Natural killer cell (primary cell): ENCODE measurements at regions not wholly inside any gene's neighbourhood (a gene's known extent, or its start where the extent isn't known, plus 50 kb on each side); places are given as distances from the start of the nearest gene placed in this dataset.
A peak's percentile ranks its signal among the peaks of the same experiment; 100 is the strongest.

Experiments used
- ATAC-seq, 3 donors: fragments of 150-1000 bp in 2 of 3; fragments of 200-7000 bp in 1 of 3; cut with Tn5 transposase; 1 replicate in 1 of 3; 2 replicates in 2 of 3; pipeline ENCODE4 v1.10.0; 2021; ENCODE audit warnings: mild to moderate bottlenecking in 2 of 3, moderate library complexity in 2 of 3
- DNase-seq, 2 donors: peaks; one replicate each; pipeline versions ENCODE4 v3.0.0 to v3.0.0-alpha.2; 2013 to 2021; ENCODE audit warnings: mixed read lengths in 1 of 2
- H3K27ac ChIP-seq: one replicate; pipeline ENCODE4 v1.5.1; 2013; ENCODE audit warnings: mild to moderate bottlenecking, low read length
- H3K27me3 ChIP-seq: one replicate; pipeline ENCODE4 v1.6.1; 2013; ENCODE audit warnings: low read length; ENCODE audit not compliant: control insufficient read depth, insufficient read depth
- H3K36me3 ChIP-seq: one replicate; pipeline ENCODE4 v1.6.1; 2013; ENCODE audit warnings: low read length; ENCODE audit not compliant: control insufficient read depth, insufficient read depth
- H3K4me1 ChIP-seq: one replicate; pipeline ENCODE4 v1.6.1; 2013; ENCODE audit warnings: low read length; ENCODE audit not compliant: control insufficient read depth, insufficient read depth
- H3K4me3 ChIP-seq: one replicate; pipeline ENCODE4 v1.5.1; 2013; ENCODE audit warnings: low read length
- H3K9me3 ChIP-seq: one replicate; pipeline ENCODE4 v1.6.1; 2013; ENCODE audit warnings: low read length; ENCODE audit not compliant: control insufficient read depth, insufficient read depth
- H3K27ac Mint-ChIP-seq, 2 donors: one replicate each; pipeline ENCODE4 v1.8.0; 2022; ENCODE audit warnings: mild to moderate bottlenecking in 2 of 2, mixed read lengths in 2 of 2, moderate library complexity in 1 of 2
- H3K27me3 Mint-ChIP-seq, 2 donors: one replicate each; pipeline ENCODE4 v1.8.0; 2022; ENCODE audit warnings: low read depth in 2 of 2, mixed read lengths in 2 of 2
- H3K36me3 Mint-ChIP-seq: one replicate; pipeline ENCODE4 v1.8.0; 2022; ENCODE audit warnings: mixed read lengths
- H3K4me1 Mint-ChIP-seq, 2 donors: one replicate each; pipeline ENCODE4 v1.8.0; 2022; ENCODE audit warnings: mixed read lengths in 2 of 2
- H3K4me3 Mint-ChIP-seq: one replicate; pipeline ENCODE4 v1.8.0; 2022; ENCODE audit warnings: mild to moderate bottlenecking, moderate library complexity, mixed read lengths
- H3K9me3 Mint-ChIP-seq, 2 donors: one replicate each; pipeline ENCODE4 v1.8.0; 2022; ENCODE audit warnings: mixed read lengths in 2 of 2
- CTCF ChIP-seq: fragments of 200-600 bp; IDR thresholded peaks from one replicate; pipeline ENCODE4 v1.8.0; 2022; ENCODE audit warnings: antibody characterized with exemption
- WGBS: methylation state at CpG from one replicate; pipeline ENCODE4 v1.1.7; 2013; ENCODE audit warnings: missing lambda C conversion rate; ENCODE audit not compliant: insufficient coverage; 5-methylcytosine and 5-hydroxymethylcytosine counted together
- intact Hi-C: fragments of 100-400 bp; cut with micrococcal nuclease; formaldehyde crosslinking; loops from one replicate; pipeline ENCODE4 v1.14.2; 2022

GRCh38 chr2:455913-456312 lies 168.0 kb upstream of the ALKAL2 start:
- whole genome bisulfite sequencing, result 97% methylated on average over 2 of the region's 2 CpGs
- Mint-ChIP-seq H3K36me3 (no peaks in the 10 kb centered on the region), H3K4me1 (peaks cover 63 to 71% of the 10 kb centered on the region in 2 donors), H3K9me3 (no peaks in the 10 kb centered on the region), H3K4me3 (no peak overlapping the region), H3K27me3 (peaks cover 2 to 10% of the 10 kb centered on the region in 2 donors), H3K27ac (peak overlapping the region; percentile 71 to 84)
- ATAC-seq, result no peak
- no peak for TF ChIP-seq CTCF
- intact Hi-C loops, result loop anchor here (2.0 kb wide), 1 partner anchor 17 kb away; no protein-coding TSS in a partner anchor
- H3K27me3 ChIP-seq, result no peaks in the 10 kb centered on the region
- H3K36me3 ChIP-seq, result no peaks in the 10 kb centered on the region
- no peak for DNase-seq
- peaks cover 53% of the 10 kb centered on the region for H3K4me1 ChIP-seq
- no peaks in the 10 kb centered on the region for H3K9me3 ChIP-seq
- no peak overlapping the region for H3K4me3 ChIP-seq
- H3K27ac ChIP-seq, result no peak overlapping the region

- peaks cover 46% of the 10 kb centered on the region for H3K4me1 ChIP-seq
- no peaks in the 10 kb centered on the region for H3K27me3 ChIP-seq
- WGBS, result 16% methylated on average over 17 of the region's 17 CpGs
- H3K36me3 Mint-ChIP-seq, result no peaks in the 10 kb centered on the region
- H3K27ac Mint-ChIP-seq, result peak overlapping the region; percentile 71 to 84
- intact Hi-C loops, result loop anchor here (2.0 kb wide), 1 partner anchor 16 kb away; no protein-coding TSS in a partner anchor
- H3K36me3 ChIP-seq, result no peaks in the 10 kb centered on the region
- H3K27ac ChIP-seq, result peak overlapping the region; percentile 14
- DNase-seq (peak; percentile 39 to 43), ATAC-seq (peak; percentile 82 to 90 (median 85))
- peaks cover 2 to 3% of the 10 kb centered on the region in 2 donors for H3K27me3 Mint-ChIP-seq
- peaks cover 56 to 63% of the 10 kb centered on the region in 2 donors for H3K4me1 Mint-ChIP-seq
- no peak overlapping the region for H3K4me3 ChIP-seq
- peak overlapping the region; percentile 64 for H3K4me3 Mint-ChIP-seq
- H3K9me3 ChIP-seq, result no peaks in the 10 kb centered on the region
- TF ChIP-seq CTCF, result no peak
- no peaks in the 10 kb centered on the region for H3K9me3 Mint-ChIP-seq
Observed at GRCh38 chr2:455015-455705, 167.3 kb upstream of the ALKAL2 start.

- Mint-ChIP-seq H3K4me1 (peaks cover 51 to 58% of the 10 kb centered on the region in 2 donors), H3K9me3 (no peaks in the 10 kb centered on the region), H3K27ac (no peak overlapping the region), H3K4me3 (no peak overlapping the region), H3K27me3 (no peaks in the 10 kb centered on the region), H3K36me3 (no peaks in the 10 kb centered on the region)
- H3K4me1 ChIP-seq, result peaks cover 43% of the 10 kb centered on the region
- intact Hi-C loops, result no loop called here
- ATAC-seq (no peak), DNase-seq (no peak)
- no peaks in the 10 kb centered on the region for H3K36me3 ChIP-seq
- H3K4me3 ChIP-seq, result no peak overlapping the region
- TF ChIP-seq CTCF, result no peak
- 60% methylated on average over 11 of the region's 11 CpGs for WGBS
- H3K27me3 ChIP-seq, result no peaks in the 10 kb centered on the region
- no peak overlapping the region for H3K27ac ChIP-seq
- no peaks in the 10 kb centered on the region for H3K9me3 ChIP-seq
Observed at GRCh38 chr2:453132-453531, 165.2 kb upstream of the ALKAL2 start.

- H3K36me3 ChIP-seq, result no peaks in the 10 kb centered on the region
- H3K4me1 Mint-ChIP-seq, result peaks cover 44 to 48% of the 10 kb centered on the region in 2 donors
- ATAC-seq (no peak), DNase-seq (no peak)
- H3K4me1 ChIP-seq, result peaks cover 40% of the 10 kb centered on the region
- intact Hi-C loops, result no loop called here
- H3K27me3 ChIP-seq, result no peaks in the 10 kb centered on the region
- H3K27ac ChIP-seq, result no peak overlapping the region
- H3K9me3 ChIP-seq, result no peaks in the 10 kb centered on the region
- no peaks in the 10 kb centered on the region for H3K27me3 Mint-ChIP-seq
- TF ChIP-seq CTCF, result no peak
- H3K4me3 Mint-ChIP-seq, result no peak overlapping the region
- no peak overlapping the region for H3K27ac Mint-ChIP-seq
- no peaks in the 10 kb centered on the region for H3K36me3 Mint-ChIP-seq
- no peaks in the 10 kb centered on the region for H3K9me3 Mint-ChIP-seq
- 90% methylated on average over 16 of the region's 16 CpGs for WGBS
- H3K4me3 ChIP-seq, result no peak overlapping the region
Observed at GRCh38 chr2:451495-451894, 163.6 kb upstream of the ALKAL2 start.
